ENCODE measurements at regions not wholly inside any gene's neighbourhood (a gene's known extent, or its start where the extent isn't known, plus 50 kb on each side); places are given as distances from the start of the nearest gene placed in this dataset.

DNA sequence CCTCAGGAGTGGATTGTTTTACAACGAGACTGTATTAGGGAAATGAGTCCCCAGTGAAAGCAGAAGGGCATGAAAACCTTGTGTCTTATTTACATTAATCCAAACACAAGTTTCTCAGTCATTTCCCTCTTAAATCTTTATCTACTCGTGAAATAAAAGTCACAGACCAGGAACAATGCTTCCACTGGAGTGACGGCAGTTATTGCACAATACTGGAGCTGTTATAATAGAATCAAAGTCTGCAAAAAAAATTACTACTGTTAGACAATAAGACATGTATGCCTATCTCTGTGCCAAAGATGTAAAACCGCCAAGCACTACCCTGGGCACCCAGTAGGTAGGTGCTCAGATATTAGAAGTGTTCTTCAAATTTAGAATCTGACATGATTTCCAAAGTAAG, 375.5 kb downstream of the ZNF521 start:
- H4K5ac ChIP-seq (ENCODE audit: low read depth, low read length): no peak overlapping the region
- H3K27me3 ChIP-seq (ENCODE audit: control insufficient read depth, insufficient read depth, low read length): peaks cover 2% of the 10 kb centered on the region; the same call in 1 of the 2 replicates
- DNase-seq (no peak), ATAC-seq (ENCODE audit: low read depth) (no peak)
- no peak overlapping the region for H3K56ac ChIP-seq (ENCODE audit: extremely low read depth, insufficient read depth, low read length)
- ChIA-PET POLR2A (ENCODE audit: unreplicated experiment) (no interaction called here), CTCF (no interaction called here)
- H3K27ac ChIP-seq (ENCODE audit: insufficient read depth, low read length): no peak overlapping the region
- no peaks in the 10 kb centered on the region for H3K79me1 ChIP-seq (ENCODE audit: low read depth in 1 of 2, low read length in 2 of 2)
- no peak overlapping the region for H2AFZ ChIP-seq (replicated peaks; ENCODE audit: low read length, poor library complexity)
- H3K4me2 ChIP-seq (ENCODE audit: low read depth, low read length): no peak overlapping the region
- no peak overlapping the region for H3K4ac ChIP-seq (ENCODE audit: low read depth, low read length)
- no TSS peak for BruUV-seq (replicated peaks)
- no peak overlapping the region for H3K14ac ChIP-seq (replicated peaks; ENCODE audit: low read depth, low read length)
- H2BK15ac ChIP-seq (ENCODE audit: low read depth, low read length): no peak overlapping the region
- no peak overlapping the region for H3K18ac ChIP-seq (ENCODE audit: low read depth, low read length)
- no peak overlapping the region for H2AK5ac ChIP-seq (ENCODE audit: low read depth, low read length)
- intact Hi-C loops (cut with micrococcal nuclease) (no loop called here), in situ Hi-C loops (cut with MboI; ENCODE audit: low sequenced_read_pairs) (no loop called here), dilution Hi-C loops (cut with HindIII; ENCODE audit: low sequenced_read_pairs, unreplicated experiment) (no loop called here)
- no peaks in the 10 kb centered on the region for H3K9me3 ChIP-seq (ENCODE audit: control insufficient read depth, insufficient read depth, low read length)
- H4K8ac ChIP-seq (ENCODE audit: low read depth in 2 of 2, low read length in 2 of 2): no peak overlapping the region
- no CpG with 5 or more reads among the region's 4 CpGs for WGBS, 2 experiments (ENCODE audit: extremely low coverage in 2 of 2, insufficient read length in 1 of 2)
- no peak for TF ChIP-seq CHD1 (IDR thresholded peaks at IDR 0.05; ENCODE audit: low read depth, low read length)
- peak; percentile 91 for TF ChIP-seq CEBPB (IDR thresholded peaks at IDR 0.05; ENCODE audit: low read depth, low read length)
- no peak overlapping the region for H2BK120ac ChIP-seq (ENCODE audit: low read depth, low read length)
- no peaks in the 10 kb centered on the region for H3K4me1 ChIP-seq (ENCODE audit: control insufficient read depth, insufficient read depth, low read length)
- H2AK9ac ChIP-seq (replicated peaks; ENCODE audit: low read depth, low read length, poor library complexity): no peak overlapping the region
- no peak overlapping the region for H3K4me3 ChIP-seq (ENCODE audit: insufficient read depth, low read depth, low read length)
- H2BK20ac ChIP-seq (ENCODE audit: low read depth, low read length): no peak overlapping the region
- H3K23ac ChIP-seq (ENCODE audit: low read depth, low read length): no peak overlapping the region
- H4K20me1 ChIP-seq (ENCODE audit: insufficient read depth, low read length): no peaks in the 10 kb centered on the region
- H3K9me1 ChIP-seq (ENCODE audit: insufficient read depth, low read length): no peaks in the 10 kb centered on the region; the same call in 1 of the 2 replicates
- H3K9ac ChIP-seq (ENCODE audit: low read depth, low read length): no peak overlapping the region
- no peak overlapping the region for H2BK5ac ChIP-seq (ENCODE audit: low read depth, low read length, poor library complexity, severe bottlenecking)
- H3K36me3 ChIP-seq (ENCODE audit: control insufficient read depth, insufficient read depth, low read length): no peaks in the 10 kb centered on the region
- no peak overlapping the region for H4K91ac ChIP-seq (ENCODE audit: insufficient read depth, low read depth, low read length)
